ENCODE measurements at regions not wholly inside any gene's neighbourhood (a gene's known extent, or its start where the extent isn't known, plus 50 kb on each side); places are given as distances from the start of the nearest gene placed in this dataset.
"Not testable (repeated sequence)": the region's sequence is repeated elsewhere in the genome, so short reads cannot be mapped to it uniquely, and the experiment has no call there.

DNA sequence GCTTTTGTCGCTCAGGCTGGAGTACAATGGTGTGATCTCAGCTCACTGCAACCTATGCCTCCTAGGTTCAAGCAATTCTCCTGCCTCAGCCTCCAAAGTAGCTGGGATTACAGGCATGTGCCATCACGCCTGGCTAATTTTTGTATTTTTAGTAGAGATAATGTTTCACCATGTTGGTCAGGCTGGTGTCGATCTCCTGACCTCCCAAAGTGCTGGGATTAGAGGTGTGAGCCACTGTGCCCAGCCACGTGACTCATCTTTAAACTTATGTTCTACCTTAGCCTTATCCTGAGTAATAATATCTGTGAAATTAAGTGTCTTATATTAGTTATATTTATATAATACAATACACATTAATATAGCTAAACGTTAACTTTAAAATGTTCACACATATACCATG lies 101.2 kb upstream of the CADM1 start:
- not testable (repeated sequence) for FAIRE-seq

- FAIRE-seq = no peak
Observed at GRCh38 chr11:115599125-115599524, 94.9 kb upstream of the CADM1 start.

DNA sequence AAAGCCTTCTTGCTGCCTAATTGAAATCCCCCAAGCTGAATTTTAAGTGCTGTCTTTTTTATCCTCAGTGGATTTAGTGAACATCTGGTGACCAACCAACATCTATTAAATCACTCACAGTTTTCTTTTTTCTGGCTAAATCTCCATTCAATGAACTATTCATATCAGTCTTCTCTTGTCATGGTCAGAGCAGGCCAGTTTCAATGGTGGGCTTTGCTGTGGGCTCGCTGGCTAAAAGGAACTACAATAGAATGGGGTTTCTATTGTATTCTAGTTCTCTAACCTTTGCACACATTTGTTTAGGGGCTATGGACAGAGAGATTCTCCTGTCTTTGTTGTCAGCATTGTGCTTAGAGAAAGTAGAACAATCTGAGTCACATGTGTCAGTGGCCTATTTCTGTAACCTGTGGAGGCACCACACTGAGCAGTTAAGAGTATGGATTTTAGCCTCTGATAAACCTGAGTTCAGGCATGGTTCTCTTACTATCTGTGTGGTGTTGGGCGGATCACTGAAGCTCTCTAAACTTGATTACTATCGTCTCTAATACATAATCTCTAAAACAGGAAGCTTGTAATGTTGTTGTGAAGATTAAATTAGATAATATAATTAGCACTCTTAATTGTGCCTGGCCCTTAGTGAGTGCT lies 94.2 kb upstream of the CADM1 start:
- FAIRE-seq = no peak

DNA sequence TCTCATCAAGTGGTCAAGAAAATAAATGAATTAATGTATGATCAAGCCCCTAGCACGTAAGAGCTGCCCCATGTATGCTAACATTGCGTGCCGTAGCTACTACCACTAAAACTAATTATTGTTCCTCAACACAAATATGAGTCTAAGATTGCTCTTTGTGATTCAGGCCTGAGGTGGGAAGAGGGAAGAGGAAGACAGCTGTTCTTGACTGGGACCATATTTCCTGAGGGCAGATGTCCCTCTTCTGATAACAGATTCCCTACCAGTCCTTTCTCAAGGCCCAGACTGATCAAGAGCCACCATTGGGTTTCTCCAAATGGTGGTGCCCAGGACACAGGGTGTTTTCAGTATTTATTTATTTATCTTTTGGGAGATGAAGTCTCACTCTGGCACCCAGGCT lies 87.2 kb upstream of the CADM1 start:
- no peak for FAIRE-seq

GRCh38 chr11:115590254-115590653 lies 86.0 kb upstream of the CADM1 start:
- FAIRE-seq = no peak

GRCh38 chr11:115587718-115588342 lies 83.6 kb upstream of the CADM1 start:
- no peak for FAIRE-seq

- no peak for FAIRE-seq
Observed at GRCh38 chr11:115585361-115586024, 81.3 kb upstream of the CADM1 start.

GRCh38 chr11:115581871-115582639 lies 77.8 kb upstream of the CADM1 start:
- no peak for FAIRE-seq

DNA sequence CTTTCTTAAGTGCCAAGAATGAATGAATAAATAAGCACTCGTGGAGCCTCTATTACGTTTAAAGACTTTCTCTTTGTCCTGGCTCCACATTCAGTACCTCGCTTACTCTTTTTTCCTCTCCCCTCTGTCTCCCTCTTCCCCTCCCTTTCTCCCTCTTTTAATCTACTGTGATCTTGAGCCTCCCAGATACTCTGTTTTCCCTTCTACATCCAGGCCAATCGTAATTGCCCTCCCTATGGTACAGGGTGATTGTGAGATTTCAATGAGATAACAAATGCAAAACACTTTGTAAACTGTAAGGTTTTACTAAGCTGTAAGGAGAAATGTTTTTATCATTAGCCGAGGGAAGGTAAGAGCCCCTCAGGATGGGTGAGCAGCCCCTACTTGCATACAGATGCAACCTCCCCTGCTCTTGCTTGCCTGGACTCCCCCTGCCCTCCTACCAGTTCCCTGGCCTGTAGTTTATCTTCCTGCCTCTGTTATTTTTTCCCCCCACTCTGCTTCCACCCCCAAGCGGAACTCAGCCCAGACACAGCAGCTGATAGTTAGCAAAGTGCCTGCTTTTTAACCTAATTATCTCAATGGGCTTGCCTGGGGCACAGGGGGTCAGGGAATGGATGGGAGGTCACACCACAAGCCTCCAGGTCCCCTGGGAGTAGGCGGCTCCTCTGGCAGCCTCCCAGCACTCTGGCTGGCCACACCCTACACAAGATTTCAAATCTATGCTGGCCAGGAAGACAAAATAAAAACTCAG lies 76.9 kb upstream of the CADM1 start:
- no peak for FAIRE-seq

GRCh38 chr11:115580416-115580815 lies 76.2 kb upstream of the CADM1 start:
- no peak for FAIRE-seq

- no peak for FAIRE-seq
Observed at GRCh38 chr11:115579181-115579825, 75.1 kb upstream of the CADM1 start.

GRCh38 chr11:115578275-115578674 lies 74.1 kb upstream of the CADM1 start:
- FAIRE-seq = no peak

DNA sequence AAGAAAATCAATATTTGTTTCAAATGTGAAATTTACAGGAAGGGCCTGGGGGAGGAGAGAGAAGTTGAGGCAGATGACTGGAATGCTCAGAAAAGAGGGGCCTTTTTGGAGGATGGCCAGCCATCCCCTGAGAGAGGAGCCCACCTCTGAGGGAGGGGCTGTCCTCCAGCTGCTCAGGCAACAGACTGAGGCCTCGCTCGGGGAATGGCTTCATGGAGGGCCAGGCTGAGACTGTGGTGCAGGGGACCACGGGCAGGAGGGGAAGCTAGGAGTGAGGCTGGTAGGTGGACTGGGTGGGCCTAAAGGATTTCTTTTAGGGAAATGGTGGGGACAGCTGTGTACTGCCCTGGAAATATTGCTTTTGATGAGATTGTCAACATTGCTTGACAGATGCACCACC lies 73.5 kb upstream of the CADM1 start:
- no peak for FAIRE-seq

GRCh38 chr11:115576606-115577380 lies 72.6 kb upstream of the CADM1 start:
- FAIRE-seq = no peak

GRCh38 chr11:115572551-115572950 lies 68.3 kb upstream of the CADM1 start:
- FAIRE-seq = no peak

DNA sequence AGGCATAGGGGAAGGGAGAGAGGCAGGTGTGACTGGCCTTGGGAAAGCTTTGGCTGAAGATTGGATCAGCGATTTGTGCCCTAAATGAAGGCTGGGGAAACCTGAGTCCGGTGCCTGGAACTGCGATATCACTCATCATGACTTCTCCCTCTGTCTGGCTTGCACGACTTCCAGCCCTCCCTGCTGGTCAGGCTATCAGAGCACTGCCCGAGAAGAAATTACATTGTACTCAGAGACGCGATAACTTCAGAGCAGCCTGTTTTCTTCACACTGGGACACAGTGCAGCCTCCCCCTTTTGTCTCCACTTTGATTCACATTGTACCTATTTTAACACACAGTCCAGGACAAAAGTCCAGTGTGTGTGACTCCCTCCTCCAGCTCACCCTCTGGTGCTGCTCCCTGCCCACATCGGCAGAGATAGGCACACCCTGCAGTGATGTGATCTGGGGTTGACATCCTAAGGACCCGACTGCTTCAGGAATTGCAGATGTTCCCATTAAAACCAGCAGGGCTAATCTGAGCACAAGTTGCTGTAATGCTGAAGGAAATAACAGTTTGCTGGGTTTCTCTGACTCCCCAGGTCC lies 62.1 kb upstream of the CADM1 start:
- no peak for FAIRE-seq

DNA sequence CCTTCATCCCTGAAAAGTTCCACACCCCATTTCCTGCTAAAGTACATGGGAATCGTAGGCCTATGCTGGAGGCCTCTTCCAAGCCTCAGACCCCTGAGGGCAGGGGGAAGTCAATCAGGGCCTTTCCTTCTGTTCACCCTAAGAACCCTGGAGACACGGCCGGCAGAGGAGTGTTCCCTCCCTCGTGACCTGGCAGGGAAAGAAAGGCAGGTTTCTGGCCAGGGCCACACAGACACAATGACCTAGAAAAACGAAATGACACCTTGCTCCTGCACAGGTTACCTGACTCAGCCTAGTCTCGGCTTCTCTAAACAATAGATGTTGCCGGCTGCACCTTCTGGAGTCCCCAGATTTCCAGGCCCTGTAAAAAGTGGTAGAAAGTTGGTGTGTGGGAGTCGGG lies 60.6 kb upstream of the CADM1 start:
- FAIRE-seq = no peak

DNA sequence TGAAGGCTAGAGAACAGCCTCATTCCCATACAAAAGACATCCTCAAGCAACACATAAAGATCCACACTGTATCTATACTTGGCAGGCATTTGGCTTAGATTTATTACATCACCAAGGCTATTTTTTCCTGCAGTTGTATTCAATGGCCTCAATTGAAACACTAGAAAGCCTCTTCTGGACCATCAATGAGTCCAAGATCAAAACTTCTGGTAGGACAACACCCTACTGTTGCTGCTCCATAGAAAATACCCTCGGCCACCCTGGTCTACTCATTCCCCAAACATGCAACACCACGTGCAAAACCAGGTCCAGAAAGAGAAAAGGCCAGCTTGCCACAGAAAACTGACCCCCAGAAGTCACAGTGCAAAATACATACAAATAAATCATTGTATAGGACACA lies 56.9 kb upstream of the CADM1 start:
- FAIRE-seq = no peak

GRCh38 chr11:115558635-115559034 lies 54.4 kb upstream of the CADM1 start:
- FAIRE-seq = no peak

DNA sequence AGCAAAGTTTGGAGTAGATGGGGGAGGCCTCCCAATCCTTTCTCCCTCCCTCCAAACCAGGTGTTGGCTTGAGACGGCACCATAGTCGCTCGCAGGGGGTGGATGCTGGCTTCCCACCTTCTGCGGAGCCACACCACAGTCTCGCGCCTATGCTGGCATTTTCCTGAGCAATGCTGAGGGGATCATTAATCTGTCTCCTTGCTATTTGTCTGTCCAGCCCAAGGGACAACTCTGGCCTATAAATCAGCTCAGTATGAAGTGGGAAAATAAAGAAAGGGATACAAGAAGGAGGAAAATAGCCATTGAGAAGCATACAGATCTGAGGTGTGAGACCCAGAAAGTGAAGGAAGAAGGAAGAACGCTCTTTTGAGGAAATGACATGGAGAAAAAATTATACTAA lies 53.5 kb upstream of the CADM1 start:
- FAIRE-seq = no peak

DNA sequence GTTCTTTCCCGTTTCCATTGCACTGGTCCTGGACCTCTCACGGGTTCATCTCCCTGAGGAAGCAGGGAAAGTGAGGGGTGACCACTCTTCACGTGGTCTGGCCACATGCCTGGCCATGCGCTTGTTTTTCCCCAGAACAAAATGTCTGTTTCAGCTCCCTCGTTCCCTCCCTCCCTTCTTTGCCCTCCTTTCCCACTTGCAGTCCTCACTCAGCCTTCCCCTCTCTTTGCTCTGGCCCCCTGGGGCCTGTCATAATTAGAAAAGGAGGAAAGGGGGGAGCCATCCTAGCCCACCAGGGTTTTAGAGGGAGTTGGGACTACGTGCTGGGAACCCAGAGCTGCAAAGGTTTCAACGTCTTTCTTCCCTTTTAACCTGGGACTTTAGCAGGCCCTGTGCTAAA lies 52.8 kb upstream of the CADM1 start:
- no peak for FAIRE-seq

Measured in colon (tissue), 2 donors.